DND-41 (cell line): ENCODE measurements at regions not wholly inside any gene's neighbourhood (a gene's known extent, or its start where the extent isn't known, plus 50 kb on each side); places are given as distances from the start of the nearest gene placed in this dataset.

ENCODE experiments used
- ATAC-seq: fragments of 200-7000 bp; cut with Tn5 transposase; 3 replicates; pipeline ENCODE4 v1.9.1; 2021; ENCODE audit warnings: low read depth; ENCODE audit not compliant: insufficient read depth
- DNase-seq: peaks from one replicate; pipeline ENCODE4 v3.0.0-alpha.2; 2020
- H2AFZ ChIP-seq: 2 replicates; pipeline ENCODE4 v1.6.0; 2012; ENCODE audit warnings: low read depth, low read length
- H3K27ac ChIP-seq: 2 replicates; pipeline ENCODE4 v1.5.1; 2012; ENCODE audit warnings: low read length, inconsistent platforms
- H3K27me3 ChIP-seq: fragments of 200-600 bp; sonication (generic); 2 replicates; pipeline ENCODE4 v1.6.0; 2012; ENCODE audit warnings: low read length, mild to moderate bottlenecking, inconsistent platforms; ENCODE audit not compliant: insufficient read depth, poor library complexity
- H3K36me3 ChIP-seq: 2 replicates; pipeline ENCODE4 v1.5.1; 2012; ENCODE audit warnings: low read length, inconsistent platforms; ENCODE audit not compliant: insufficient read depth
- H3K4me1 ChIP-seq: 2 replicates; pipeline ENCODE4 v1.5.1; 2012; ENCODE audit warnings: mild to moderate bottlenecking, low read length; ENCODE audit not compliant: insufficient read depth
- H3K4me2 ChIP-seq: 2 replicates; pipeline ENCODE4 v1.6.0; 2012; ENCODE audit warnings: mild to moderate bottlenecking, moderate library complexity, low read length, inconsistent platforms; ENCODE audit not compliant: insufficient read depth
- H3K4me3 ChIP-seq, 2 experiments: fragments of 200-600 bp in 1 of 2; shearing (Covaris generic) in 1 of 2; 2 replicates each; pipeline ENCODE4 v1.5.1; 2012 to 2016; ENCODE audit warnings: inconsistent platforms in 2 of 2, low read length in 2 of 2, mild to moderate bottlenecking in 2 of 2, low read depth in 1 of 2, moderate library complexity in 1 of 2
- H3K79me2 ChIP-seq: 2 replicates; pipeline ENCODE4 v1.6.0; 2012; ENCODE audit warnings: low read length, inconsistent platforms; ENCODE audit not compliant: insufficient read depth
- H3K9ac ChIP-seq: 2 replicates; pipeline ENCODE4 v1.6.0; 2012; ENCODE audit warnings: low read depth, mild to moderate bottlenecking, inconsistent platforms, low read length, moderate library complexity
- H3K9me3 ChIP-seq: 2 replicates; pipeline ENCODE4 v1.5.1; 2012; ENCODE audit warnings: low read length, moderate library complexity, mild to moderate bottlenecking, inconsistent platforms; ENCODE audit not compliant: insufficient read depth, severe bottlenecking
- H4K20me1 ChIP-seq: 2 replicates; pipeline ENCODE4 v1.6.0; 2012; ENCODE audit warnings: low read length; ENCODE audit not compliant: insufficient read depth
- EZH2 ChIP-seq: IDR thresholded peaks from 3 replicates; pipeline ENCODE4 v1.6.1; 2012; ENCODE audit warnings: borderline replicate concordance, low read depth, mild to moderate bottlenecking, moderate library complexity, low read length, inconsistent platforms; ENCODE audit not compliant: severe bottlenecking
- TF ChIP-seq, protein P1 (sequence below): IDR thresholded peaks from 2 replicates; pipeline ENCODE4 v1.5.1; 2012; ENCODE audit warnings: borderline replicate concordance, low read length, moderate library complexity, mild to moderate bottlenecking; ENCODE audit not compliant: poor library complexity, severe bottlenecking; ENCODE audit errors: extremely low read depth

DNA sequence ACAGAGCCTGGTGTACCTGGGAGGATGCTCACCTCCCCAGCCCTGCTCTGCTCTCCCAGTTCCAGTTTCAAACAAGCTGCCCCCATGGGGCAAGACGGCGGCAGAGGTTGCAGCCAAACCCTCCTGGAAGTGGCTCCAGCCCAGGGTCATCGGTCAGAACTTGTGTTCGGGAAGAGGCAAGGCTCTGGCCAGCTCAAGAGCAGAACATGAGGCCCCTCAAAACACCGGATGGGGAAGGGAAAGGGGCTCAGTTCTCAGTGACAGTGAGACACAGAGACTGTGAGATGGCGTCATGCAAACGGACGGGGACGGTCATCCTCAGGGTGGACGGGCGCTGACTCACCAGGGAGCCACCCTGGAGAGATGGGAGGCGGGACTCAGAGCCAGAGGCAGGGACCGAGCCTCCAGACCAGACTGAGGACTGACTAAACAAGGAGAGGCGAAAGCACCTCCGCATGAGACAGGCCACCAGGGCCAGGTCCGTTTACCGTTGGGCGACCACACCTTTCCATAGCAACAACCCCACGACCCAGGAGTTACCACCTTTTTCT is 63.9 kb upstream of the GALNT9 start:
- Histone ChIP-seq H2AFZ (no peak overlapping the region), H3K9me3 (no peaks in the 10 kb centered on the region), H3K36me3 (no peaks in the 10 kb centered on the region), H3K79me2 (no peaks in the 10 kb centered on the region), H3K9ac (no peak overlapping the region), H4K20me1 (0 out of 2 replicates have a peak, but pooled peaks cover 3% of the 10 kb centered on the region), H3K27ac (no peak overlapping the region), H3K27me3 (no peaks in the 10 kb centered on the region), H3K4me1 (no peaks in the 10 kb centered on the region), H3K4me3 (no peak overlapping the region), H3K4me2 (no peak overlapping the region)
- DNase-seq, result no peak
- no peak for ATAC-seq
- TF ChIP-seq, protein P1, sequence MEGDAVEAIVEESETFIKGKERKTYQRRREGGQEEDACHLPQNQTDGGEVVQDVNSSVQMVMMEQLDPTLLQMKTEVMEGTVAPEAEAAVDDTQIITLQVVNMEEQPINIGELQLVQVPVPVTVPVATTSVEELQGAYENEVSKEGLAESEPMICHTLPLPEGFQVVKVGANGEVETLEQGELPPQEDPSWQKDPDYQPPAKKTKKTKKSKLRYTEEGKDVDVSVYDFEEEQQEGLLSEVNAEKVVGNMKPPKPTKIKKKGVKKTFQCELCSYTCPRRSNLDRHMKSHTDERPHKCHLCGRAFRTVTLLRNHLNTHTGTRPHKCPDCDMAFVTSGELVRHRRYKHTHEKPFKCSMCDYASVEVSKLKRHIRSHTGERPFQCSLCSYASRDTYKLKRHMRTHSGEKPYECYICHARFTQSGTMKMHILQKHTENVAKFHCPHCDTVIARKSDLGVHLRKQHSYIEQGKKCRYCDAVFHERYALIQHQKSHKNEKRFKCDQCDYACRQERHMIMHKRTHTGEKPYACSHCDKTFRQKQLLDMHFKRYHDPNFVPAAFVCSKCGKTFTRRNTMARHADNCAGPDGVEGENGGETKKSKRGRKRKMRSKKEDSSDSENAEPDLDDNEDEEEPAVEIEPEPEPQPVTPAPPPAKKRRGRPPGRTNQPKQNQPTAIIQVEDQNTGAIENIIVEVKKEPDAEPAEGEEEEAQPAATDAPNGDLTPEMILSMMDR, result no peak
- TF ChIP-seq EZH2, result no peak

DNA sequence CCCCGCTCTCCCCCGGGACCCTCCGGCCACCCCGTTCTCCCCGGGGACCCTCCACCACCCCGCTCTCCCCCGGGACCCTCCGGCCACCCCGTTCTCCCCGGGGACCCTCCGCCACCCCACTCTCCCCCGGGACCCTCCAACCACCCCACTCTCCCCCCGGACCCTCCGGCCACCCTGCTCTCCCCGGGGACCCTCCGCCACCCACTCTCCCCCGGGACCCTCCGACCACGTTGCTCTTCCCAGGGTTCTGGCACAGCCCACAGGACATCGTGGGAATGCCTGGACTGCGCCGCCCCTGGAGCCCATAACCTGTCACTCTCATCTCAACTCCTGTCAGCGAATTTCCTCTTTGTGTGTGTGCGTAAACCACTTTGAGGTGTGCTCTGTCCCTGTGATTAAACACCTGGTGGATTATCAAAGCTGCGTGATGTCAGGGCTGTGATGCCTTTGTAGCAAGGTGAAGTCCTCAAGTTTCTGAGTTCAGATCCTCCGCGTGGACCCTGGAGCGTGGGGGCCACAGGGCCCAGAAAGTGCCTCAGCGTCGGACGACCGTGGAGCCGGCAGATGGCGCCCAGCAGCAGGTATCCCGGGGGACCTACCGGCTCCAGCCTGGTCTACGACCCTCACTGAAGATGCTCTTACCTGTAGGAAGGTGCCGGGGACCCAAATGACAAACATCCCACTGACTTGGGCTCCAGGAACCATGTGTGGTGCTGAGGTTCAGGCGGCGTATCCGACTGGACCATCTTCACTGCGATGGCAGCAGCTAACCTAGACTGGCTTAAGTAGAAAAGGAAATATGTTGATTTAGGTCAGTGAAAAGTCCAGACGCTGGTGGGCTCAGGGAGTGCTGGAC is 63.2 kb upstream of the GALNT9 start:
- no peaks in the 10 kb centered on the region for H3K9me3 ChIP-seq
- H3K9ac ChIP-seq, result no peak overlapping the region
- H3K4me3 ChIP-seq, result no peak overlapping the region
- no peak for ATAC-seq
- no peaks in the 10 kb centered on the region for H3K4me1 ChIP-seq
- DNase-seq, result no peak
- H3K27me3 ChIP-seq, result no peaks in the 10 kb centered on the region
- H3K36me3 ChIP-seq, result no peaks in the 10 kb centered on the region
- no peak overlapping the region for H3K4me2 ChIP-seq
- H4K20me1 ChIP-seq, result 0 out of 2 replicates have a peak, but pooled peaks cover 3% of the 10 kb centered on the region
- no peak overlapping the region for H2AFZ ChIP-seq
- no peak overlapping the region for H3K27ac ChIP-seq
- TF ChIP-seq, protein P1, result no peak
- TF ChIP-seq EZH2, result no peak
- H3K79me2 ChIP-seq, result no peaks in the 10 kb centered on the region

DNA sequence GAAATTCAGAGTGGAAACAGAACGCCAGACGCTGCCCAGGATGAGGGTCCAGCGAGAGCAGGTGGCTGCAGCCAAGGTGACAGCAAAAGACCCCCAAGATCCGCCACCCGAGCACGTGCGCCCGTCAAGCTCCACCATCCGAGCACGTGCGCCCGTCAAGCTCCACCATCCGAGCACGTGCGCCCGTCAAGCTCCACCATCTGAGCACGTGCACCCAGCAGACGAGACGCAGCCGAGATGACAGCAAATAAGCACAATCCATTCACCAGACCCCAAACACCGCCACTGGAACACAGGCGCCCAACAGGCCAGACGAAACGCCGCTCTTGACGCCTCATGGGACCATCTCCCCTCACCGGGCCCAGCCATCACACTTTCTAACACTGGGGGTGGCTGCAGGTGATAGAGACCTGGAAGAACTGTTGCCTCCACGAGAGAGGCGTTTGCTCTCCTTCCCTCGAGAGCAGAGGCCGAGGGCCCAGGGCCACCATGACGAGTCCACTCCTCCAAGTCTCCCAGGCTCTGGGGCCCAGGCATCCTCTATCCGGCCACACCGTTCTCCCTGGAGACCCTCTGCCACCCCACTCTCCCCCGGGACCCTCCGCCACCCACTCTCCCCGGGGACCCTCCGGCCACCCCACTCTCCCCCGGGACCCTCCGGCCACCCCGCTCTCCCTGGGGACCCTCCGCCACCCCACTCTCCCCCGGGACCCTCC is 62.1 kb upstream of the GALNT9 start:
- Histone ChIP-seq H3K4me1 (no peaks in the 10 kb centered on the region), H3K27me3 (no peaks in the 10 kb centered on the region)
- TF ChIP-seq, protein P1, result no peak
- no peak for TF ChIP-seq EZH2

More for the DNA sequence above, 62.1 kb upstream of the GALNT9 start:
- Histone ChIP-seq H3K9me3 (no peaks in the 10 kb centered on the region), H3K9ac (no peak overlapping the region), H3K4me2 (no peak overlapping the region), H2AFZ (no peak overlapping the region), H4K20me1 (0 out of 2 replicates have a peak, but pooled peaks cover 3% of the 10 kb centered on the region), H3K27ac (no peak overlapping the region), H3K4me3 (no peak overlapping the region), H3K79me2 (no peaks in the 10 kb centered on the region), H3K36me3 (no peaks in the 10 kb centered on the region)
- ATAC-seq (no peak), DNase-seq (no peak)
